Inflammatory macrophage (primary cell): ENCODE measurements at regions not wholly inside any gene's neighbourhood (a gene's known extent, or its start where the extent isn't known, plus 50 kb on each side); places are given as distances from the start of the nearest gene placed in this dataset.

Experiments
- DNase-seq, 2 donors: peaks; one replicate each; pipeline ENCODE4 v3.0.0-alpha.2; 2020 to 2022

GRCh38 chr9:135240871-135241311, 153.4 kb downstream of the OLFM1 start:
- DNase-seq = no peak

DNA sequence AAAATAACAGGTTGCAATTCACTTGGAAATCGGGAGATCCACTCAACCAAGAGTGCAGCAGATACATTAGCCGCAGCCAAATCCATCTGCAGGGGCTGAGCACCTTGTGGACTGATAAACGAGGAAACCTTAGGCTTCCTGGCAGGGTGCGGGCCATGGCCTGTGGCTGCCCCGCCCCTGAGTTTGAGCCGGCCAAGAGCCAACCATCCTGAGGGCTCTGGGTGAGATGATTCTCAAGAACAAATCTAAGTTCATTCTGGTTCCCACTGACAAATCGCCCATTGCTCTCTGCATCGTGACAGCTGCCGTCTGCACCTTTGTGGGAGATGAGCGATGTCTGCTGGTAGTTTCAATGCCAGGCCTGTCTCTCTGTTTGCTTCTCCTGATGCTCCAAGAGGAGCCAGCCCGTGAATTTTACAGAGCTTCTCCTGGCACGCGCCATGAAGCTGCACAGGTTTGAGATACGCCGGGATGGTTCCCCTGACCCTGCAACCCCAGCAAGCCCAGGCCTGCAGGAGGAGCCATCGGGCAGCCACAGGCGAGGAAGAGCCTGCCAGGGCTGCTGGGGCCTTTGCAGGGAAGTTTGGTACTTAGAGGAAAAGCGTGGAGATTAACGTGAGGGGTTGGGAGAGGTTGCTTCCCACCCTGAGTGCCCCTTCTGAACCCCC, 154.0 kb downstream of the OLFM1 start:
- no peak for DNase-seq

- no peak for DNase-seq
Observed at GRCh38 chr9:135242049-135242396, 154.6 kb downstream of the OLFM1 start.

- no peak for DNase-seq
Observed at GRCh38 chr9:135242406-135242805, 154.9 kb downstream of the OLFM1 start.

GRCh38 chr9:135243201-135244190, 156.0 kb downstream of the OLFM1 start:
- no peak for DNase-seq

DNA sequence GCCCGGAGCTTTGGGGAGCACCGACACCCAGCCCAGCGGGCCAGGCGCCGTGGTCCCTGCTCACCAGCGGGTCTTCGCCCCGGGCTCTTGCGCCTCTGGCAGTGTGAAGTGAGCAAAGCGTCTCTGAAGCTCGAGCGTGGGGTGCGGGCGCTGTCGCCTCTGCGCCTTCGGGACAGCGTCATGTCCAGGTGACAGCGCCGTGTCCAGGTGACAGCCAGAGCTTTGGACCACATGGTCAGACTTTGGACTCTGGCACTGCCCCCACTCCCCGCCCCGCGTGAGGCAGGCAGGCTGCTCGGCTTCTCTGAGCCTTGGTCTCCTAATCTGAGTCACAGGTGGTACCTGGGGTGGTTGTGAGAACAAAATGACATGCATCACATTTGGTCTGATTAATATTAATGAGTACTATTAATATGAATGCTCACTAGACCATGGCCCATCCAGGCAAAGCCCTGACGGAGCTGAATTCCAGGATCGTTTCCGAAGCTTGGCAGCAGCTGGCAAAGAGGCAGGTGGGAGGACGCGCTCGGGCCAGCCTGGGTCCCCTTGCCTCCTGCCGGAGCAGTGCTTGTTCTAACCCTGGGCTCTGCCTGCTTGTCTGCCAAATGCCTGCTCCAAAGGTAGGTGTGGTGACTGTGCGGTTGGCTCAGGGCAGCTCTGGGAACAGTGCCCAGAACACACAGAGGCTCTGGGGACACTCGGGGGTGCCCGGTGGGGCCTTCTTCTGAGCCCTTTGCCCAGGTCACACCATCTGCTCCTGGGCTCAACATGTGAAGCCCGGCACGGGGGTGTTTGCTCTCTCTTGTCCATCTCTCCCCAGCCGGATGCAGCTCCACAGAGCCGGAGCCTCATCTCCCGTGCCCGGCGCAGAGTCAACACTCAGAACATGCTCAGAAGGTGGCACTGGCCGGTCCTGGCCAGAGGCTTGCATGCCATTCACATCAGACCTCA, 157.1 kb downstream of the OLFM1 start:
- no peak for DNase-seq

- DNase-seq = no peak
Observed at GRCh38 chr9:135245482-135246247, 158.2 kb downstream of the OLFM1 start.

DNA sequence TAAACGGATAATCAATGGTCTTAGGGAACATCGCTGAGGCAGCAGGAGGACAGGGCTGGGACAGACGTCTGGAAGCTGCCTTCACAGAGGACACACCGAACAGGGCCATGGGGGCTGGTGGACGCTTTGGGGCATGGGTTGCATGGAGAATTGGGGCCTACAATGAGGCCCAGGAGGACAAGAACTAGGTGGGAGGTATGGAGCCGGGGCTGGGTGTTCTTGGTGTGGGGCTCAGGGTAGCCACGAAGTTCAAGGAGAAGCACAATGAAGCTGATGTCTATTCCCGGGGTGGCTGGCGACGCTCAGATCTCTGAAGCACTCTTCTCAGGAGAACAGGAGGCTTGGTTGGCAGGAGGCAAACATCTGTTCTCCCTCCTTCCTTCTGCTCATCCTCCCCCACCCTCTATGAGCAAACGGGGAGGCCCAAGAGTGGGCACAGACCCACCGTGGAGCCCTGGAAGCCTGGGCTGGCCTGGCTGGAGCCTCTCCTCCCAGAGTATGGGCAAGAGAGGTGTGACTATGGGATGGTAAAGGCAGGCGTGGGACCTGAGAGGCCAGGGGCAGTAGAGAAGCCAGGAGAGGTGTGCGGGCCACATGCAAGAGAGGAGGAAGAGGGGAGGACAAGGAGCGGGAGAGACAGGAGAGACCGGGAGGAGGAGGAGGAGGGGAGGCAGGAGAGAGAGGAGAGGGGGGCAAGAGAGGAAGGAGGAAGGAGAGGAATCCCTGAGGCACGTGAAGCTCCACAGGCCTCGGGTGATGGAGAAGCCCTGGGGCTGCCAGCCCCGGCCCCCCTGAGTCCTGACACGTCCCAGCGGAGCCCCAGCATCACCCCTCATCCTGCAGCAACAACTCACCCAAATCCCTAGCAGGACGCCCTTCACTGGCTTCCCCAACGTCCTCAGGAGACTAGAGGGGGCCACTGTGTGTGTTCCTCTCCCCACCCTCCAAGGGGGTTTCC, 159.1 kb downstream of the OLFM1 start:
- no peak for DNase-seq

- DNase-seq = no peak
Observed at GRCh38 chr9:135247227-135247930, 159.9 kb downstream of the OLFM1 start.

DNA sequence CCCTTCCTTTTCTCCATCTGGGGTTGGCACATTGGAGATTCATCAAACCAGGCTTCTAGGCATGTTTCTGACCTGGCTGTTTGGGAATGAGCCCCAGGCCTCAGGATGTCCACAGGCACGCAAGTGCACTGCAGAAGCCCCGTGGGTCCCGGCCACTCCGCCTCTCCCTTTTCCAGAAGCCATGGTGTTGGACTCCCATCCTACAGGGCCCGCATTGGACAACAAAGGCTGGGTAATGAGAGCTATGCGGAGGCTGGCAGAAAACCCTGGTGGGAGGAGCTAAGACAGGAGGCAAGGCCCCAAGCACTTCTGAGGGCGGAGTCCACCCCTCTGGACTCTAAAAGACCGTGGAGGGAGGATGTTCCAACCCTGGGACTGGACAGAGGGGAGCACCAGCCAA, 160.6 kb downstream of the OLFM1 start:
- DNase-seq = no peak

DNA sequence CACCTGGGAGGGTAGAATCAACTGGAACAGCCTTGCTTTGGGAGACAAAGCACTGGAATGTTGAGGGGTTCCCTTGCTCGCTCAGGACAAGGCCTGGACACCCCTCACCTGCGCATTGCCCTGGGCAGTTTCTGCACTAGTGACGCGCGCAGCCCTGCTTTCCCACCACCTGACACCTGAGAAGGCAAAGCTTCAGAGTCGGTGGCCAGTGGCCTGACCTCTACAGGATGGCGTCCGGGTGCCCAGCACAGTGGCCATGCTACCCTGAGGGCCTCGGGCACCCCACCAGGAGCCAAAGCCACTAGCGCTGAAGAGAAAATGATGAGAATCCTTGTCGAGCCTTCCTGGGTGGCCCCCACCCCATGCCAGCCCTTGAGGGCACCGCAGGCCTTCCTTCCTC, 161.3 kb downstream of the OLFM1 start:
- DNase-seq = no peak

DNA sequence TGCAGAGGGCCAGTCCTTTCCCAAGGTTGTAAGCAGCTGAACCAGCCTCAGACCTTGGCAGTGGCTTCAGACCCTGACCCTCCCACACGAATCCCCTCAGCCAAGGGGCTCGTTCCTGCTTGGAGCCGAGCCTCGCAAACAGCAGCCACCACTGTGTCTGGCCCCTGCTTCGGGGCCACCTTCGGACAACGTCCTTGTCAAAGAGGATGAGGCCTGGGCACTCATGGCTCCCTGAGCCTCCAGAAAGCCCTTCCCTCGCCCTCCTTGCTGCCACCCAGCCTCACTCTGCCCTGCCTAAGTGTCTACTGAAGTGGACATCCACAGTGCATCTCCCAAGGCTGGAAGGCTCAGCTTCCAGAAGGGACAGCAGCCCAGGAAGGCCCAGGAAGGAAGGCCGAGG, 161.7 kb downstream of the OLFM1 start:
- DNase-seq = no peak

- DNase-seq = no peak
Observed at GRCh38 chr9:135249711-135250110, 162.2 kb downstream of the OLFM1 start.

DNA sequence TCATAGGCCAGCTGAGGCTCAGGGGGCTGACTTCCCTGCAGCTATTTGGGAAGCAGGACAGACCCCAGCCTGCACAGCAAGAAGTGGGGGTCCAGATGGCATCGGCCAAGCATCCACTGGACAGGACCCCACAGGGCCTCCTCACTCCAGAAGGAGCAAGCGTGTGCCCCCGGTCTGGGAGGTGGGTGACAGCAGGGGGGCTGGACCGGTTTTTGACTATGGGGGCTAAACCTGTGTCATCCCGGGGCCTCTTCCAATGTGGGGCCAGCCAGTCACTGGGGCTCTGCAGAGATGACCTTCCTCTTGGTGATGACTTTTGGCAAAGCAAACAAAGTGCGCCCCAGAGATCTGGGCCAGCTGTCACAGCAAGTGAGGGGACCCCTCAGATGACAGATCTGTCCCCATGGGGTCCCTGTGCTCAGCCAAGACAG, 163.9 kb downstream of the OLFM1 start:
- DNase-seq = no peak

DNA sequence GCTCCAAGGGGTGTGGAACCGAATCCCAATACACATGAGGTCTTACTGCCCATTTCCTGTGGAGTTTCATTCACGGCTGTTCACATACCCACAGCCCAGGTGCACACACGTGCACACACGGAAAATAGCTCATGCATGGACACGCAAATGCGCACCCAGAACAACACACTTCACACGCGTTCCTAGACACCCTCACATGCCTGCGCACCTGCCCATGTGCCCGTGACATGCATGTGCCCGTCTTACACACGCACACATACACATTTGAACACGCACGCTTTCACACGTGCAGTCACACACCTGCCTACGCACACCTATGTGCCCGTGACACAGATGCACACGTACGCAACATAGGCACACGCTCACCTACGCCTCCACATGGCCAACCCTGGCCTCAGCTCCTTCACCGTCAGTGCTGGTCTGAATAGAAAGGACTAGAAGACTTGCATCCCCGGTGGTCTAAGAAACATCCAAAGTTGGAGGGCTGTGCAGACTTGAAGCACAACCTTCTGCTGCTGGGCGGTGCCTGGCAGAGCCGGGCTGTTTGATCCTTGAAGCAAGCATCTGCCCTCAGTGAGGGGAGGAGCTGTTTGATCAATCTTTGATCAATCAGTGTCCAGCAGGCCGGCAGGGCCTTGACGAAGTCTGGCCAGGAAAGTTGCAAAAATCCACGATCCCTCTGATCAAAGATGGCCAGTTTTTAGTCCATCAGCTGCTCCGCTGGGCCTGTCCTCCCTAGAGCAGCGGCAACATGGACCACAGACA, 164.7 kb downstream of the OLFM1 start:
- DNase-seq = no peak

- DNase-seq = no peak
Observed at GRCh38 chr9:135252980-135253304, 165.5 kb downstream of the OLFM1 start.

DNA sequence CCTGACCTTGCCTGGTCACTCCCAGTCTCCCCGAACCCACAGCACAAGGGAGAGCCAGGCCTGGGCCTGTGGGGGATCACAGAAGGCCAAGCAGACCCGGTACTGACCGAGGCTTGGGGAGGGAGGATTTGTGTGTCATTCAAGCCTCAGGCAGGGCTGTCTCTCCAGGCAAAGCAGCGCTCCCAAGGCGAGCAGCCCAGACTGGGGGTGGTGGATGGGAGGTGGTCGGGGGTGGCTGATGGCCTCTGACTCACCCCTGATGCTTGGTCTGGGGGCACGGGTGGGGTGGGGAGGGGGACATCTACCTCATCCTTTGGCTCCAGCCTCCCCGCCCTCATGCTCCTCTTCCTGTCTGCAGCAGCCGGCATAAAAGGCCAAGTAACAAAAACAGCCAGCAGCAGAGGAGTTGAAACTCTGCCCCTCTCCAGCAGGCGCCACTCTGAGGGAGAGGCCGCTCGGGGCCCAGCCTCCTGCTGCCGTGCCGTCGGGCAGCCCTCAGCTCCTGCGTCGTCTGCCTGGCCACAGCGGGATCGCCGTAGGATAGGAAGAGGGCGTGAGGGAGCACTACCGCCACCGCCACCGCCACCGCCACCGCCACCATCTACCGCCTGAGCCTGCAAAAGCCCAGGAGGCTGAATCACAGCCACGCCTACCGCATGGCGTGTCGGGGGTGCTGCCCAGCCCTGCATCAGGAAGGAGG, 166.0 kb downstream of the OLFM1 start:
- no peak for DNase-seq

- no peak for DNase-seq
Observed at GRCh38 chr9:135254176-135255032, 166.9 kb downstream of the OLFM1 start.
